ENCODE measurements at regions not wholly inside any gene's neighbourhood (a gene's known extent, or its start where the extent isn't known, plus 50 kb on each side); places are given as distances from the start of the nearest gene placed in this dataset.

GRCh38 chr9:80146466-80146865 lies 574.7 kb downstream of the TLE4 start:
- H3K4me3 ChIP-seq, result no peak overlapping the region
- TF ChIP-seq, protein P1, sequence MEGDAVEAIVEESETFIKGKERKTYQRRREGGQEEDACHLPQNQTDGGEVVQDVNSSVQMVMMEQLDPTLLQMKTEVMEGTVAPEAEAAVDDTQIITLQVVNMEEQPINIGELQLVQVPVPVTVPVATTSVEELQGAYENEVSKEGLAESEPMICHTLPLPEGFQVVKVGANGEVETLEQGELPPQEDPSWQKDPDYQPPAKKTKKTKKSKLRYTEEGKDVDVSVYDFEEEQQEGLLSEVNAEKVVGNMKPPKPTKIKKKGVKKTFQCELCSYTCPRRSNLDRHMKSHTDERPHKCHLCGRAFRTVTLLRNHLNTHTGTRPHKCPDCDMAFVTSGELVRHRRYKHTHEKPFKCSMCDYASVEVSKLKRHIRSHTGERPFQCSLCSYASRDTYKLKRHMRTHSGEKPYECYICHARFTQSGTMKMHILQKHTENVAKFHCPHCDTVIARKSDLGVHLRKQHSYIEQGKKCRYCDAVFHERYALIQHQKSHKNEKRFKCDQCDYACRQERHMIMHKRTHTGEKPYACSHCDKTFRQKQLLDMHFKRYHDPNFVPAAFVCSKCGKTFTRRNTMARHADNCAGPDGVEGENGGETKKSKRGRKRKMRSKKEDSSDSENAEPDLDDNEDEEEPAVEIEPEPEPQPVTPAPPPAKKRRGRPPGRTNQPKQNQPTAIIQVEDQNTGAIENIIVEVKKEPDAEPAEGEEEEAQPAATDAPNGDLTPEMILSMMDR (IDR thresholded peaks at IDR 0.05 in 4 of 5, conservative IDR thresholded peaks at IDR 0.05 in 1 of 5), result peak in 1 of 5 experiments; percentile 21
- no peak for TF ChIP-seq POLR2A (IDR thresholded peaks at IDR 0.05)
- H3K27me3 ChIP-seq, result no peaks in the 10 kb centered on the region
- H3K9me3 ChIP-seq, result no peaks in the 10 kb centered on the region
- H3K36me3 ChIP-seq, result no peaks in the 10 kb centered on the region
- H3K27ac ChIP-seq, result no peak overlapping the region
- intact Hi-C loops (cut with DNase I; ENCODE audit: low total_unique reads) (no loop called here), in situ Hi-C loops (cut with MboI; ENCODE audit: low sequenced_read_pairs in 4 of 4) (no loop called here)
- no peak for DNase-seq
- no peak for ATAC-seq
- H3K4me1 ChIP-seq, result no peaks in the 10 kb centered on the region

DNA sequence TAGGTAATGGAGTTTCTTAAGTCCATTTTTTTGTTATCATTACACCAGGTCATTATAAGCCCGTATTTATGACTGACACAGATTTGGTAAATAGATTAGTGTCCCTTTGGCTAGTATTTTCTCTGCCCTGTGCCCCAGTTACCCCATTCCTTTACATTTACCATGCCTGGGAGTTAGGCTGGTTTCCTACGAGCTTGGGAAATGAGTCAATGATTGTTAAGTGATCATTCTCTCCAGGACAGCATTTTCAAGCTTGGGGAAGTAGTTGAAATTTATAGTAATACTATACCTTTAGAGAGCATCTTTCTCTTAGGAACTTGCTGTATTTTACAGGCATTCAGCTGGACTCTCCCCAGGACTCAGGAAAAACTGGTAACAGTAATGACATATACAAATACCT lies 573.1 kb downstream of the TLE4 start:
- TF ChIP-seq POLR2A (IDR thresholded peaks at IDR 0.05), result no peak
- TF ChIP-seq, protein P1 (IDR thresholded peaks at IDR 0.05 in 4 of 5, conservative IDR thresholded peaks at IDR 0.05 in 1 of 5), result no peak
- intact Hi-C loops (cut with DNase I; ENCODE audit: low total_unique reads), result no loop called here

DNA sequence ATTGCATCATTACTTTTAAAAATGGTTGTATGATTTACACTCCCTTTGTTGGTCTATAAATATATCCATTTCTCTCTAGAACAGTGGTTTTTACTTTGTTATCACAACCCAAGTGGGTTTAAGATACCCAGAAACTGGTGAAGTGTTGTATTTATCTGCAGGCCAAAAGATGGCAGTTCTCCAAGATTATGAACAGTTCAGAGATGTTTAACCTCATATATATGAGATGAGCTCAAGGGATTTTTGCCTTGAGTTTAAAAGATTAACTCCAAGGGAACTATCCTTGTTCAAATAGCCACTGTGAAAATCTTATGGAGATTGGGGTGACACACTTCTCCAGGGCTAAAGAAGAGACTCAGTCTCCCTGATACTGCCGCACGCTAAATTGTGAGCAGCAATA lies 572.6 kb downstream of the TLE4 start:
- in situ Hi-C loops (cut with MboI; ENCODE audit: low sequenced_read_pairs in 4 of 4) (no loop called here), intact Hi-C loops (cut with DNase I; ENCODE audit: low total_unique reads) (no loop called here)
- Histone ChIP-seq H3K36me3 (no peaks in the 10 kb centered on the region), H3K4me1 (no peaks in the 10 kb centered on the region), H3K9me3 (no peaks in the 10 kb centered on the region), H3K27ac (no peak overlapping the region), H3K4me3 (no peak overlapping the region), H3K27me3 (no peaks in the 10 kb centered on the region)
- DNase-seq (no peak), ATAC-seq (no peak)
- TF ChIP-seq POLR2A (IDR thresholded peaks at IDR 0.05), result no peak
- TF ChIP-seq, protein P1 (IDR thresholded peaks at IDR 0.05 in 4 of 5, conservative IDR thresholded peaks at IDR 0.05 in 1 of 5), result no peak

More for the DNA sequence above, 573.1 kb downstream of the TLE4 start:
- no peak for DNase-seq
- H3K4me3 ChIP-seq, result no peak overlapping the region
- H3K27ac ChIP-seq, result no peak overlapping the region
- no peaks in the 10 kb centered on the region for H3K27me3 ChIP-seq
- in situ Hi-C loops (cut with MboI; ENCODE audit: low sequenced_read_pairs in 4 of 4), result no loop called here
- H3K4me1 ChIP-seq, result no peaks in the 10 kb centered on the region
- ATAC-seq, result no peak
- H3K36me3 ChIP-seq, result no peaks in the 10 kb centered on the region
- H3K9me3 ChIP-seq, result no peaks in the 10 kb centered on the region

GRCh38 chr9:80143899-80144298 lies 572.1 kb downstream of the TLE4 start:
- H3K27me3 ChIP-seq, result no peaks in the 10 kb centered on the region
- DNase-seq, result no peak
- no peak for ATAC-seq
- TF ChIP-seq, protein P1 (IDR thresholded peaks at IDR 0.05 in 4 of 5, conservative IDR thresholded peaks at IDR 0.05 in 1 of 5), result no peak
- TF ChIP-seq POLR2A (IDR thresholded peaks at IDR 0.05), result no peak
- intact Hi-C loops (cut with DNase I; ENCODE audit: low total_unique reads), result no loop called here
- no peaks in the 10 kb centered on the region for H3K36me3 ChIP-seq
- no peak overlapping the region for H3K27ac ChIP-seq
- H3K9me3 ChIP-seq, result no peaks in the 10 kb centered on the region
- no peaks in the 10 kb centered on the region for H3K4me1 ChIP-seq
- in situ Hi-C loops (cut with MboI; ENCODE audit: low sequenced_read_pairs in 4 of 4), result no loop called here
- H3K4me3 ChIP-seq, result no peak overlapping the region

- no peak overlapping the region for H3K27ac ChIP-seq
- H3K9me3 ChIP-seq, result no peaks in the 10 kb centered on the region
- no peak for TF ChIP-seq POLR2A (IDR thresholded peaks at IDR 0.05)
- no peaks in the 10 kb centered on the region for H3K27me3 ChIP-seq
- H3K4me3 ChIP-seq, result no peak overlapping the region
- ATAC-seq (no peak), DNase-seq (no peak)
- in situ Hi-C loops (cut with MboI; ENCODE audit: low sequenced_read_pairs in 4 of 4), result no loop called here
- H3K36me3 ChIP-seq, result no peaks in the 10 kb centered on the region
- intact Hi-C loops (cut with DNase I; ENCODE audit: low total_unique reads), result no loop called here
- no peaks in the 10 kb centered on the region for H3K4me1 ChIP-seq
Measured at GRCh38 chr9:80134487-80134886, 562.7 kb downstream of the TLE4 start.
